DMS53 treated with DMSO at 0.1 percent for 48 hours (cell line): ENCODE measurements at regions not wholly inside any gene's neighbourhood (a gene's known extent, or its start where the extent isn't known, plus 50 kb on each side); places are given as distances from the start of the nearest gene placed in this dataset.
A peak's percentile ranks its signal among the peaks of the same experiment; 100 is the strongest.
"Not testable (repeated sequence)": the region's sequence is repeated elsewhere in the genome, so short reads cannot be mapped to it uniquely, and the experiment has no call there.

Source experiments
- DNase-seq: peaks from one replicate; lab custom pipeline; 2025; ENCODE audit not compliant: unreplicated experiment; lab: John Stamatoyannopoulos, UW

GRCh38 chr6:14547284-14547998 lies 429.9 kb downstream of the CD83 start:
- DNase-seq: no peak

DNA sequence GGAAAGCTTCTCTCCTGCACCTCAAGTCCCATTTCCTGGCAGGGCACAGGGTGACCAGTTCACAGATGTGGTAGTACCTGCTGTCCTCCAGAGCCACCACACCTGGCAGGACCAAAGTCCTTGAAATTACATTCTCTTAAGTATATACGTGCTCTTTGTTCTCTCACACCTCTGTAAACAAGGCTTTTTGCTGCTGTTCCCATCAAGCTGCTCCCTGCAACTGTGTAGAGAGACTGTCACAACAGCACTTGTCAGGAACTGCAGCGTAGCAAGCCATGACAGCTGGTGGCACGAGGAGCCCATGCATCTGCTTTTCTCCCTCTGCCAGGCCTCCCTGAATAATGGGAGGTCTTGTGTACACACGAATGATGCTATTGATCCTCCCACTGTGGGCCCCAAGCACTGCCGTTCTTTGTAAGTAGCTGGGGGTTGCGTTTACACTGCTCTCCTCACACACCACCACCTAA lies 431.8 kb downstream of the CD83 start:
- DNase-seq: peak; percentile 95

GRCh38 chr6:14549871-14550270 lies 432.3 kb downstream of the CD83 start:
- DNase-seq: no peak

GRCh38 chr6:14550410-14550809 lies 432.8 kb downstream of the CD83 start:
- no peak for DNase-seq

DNA sequence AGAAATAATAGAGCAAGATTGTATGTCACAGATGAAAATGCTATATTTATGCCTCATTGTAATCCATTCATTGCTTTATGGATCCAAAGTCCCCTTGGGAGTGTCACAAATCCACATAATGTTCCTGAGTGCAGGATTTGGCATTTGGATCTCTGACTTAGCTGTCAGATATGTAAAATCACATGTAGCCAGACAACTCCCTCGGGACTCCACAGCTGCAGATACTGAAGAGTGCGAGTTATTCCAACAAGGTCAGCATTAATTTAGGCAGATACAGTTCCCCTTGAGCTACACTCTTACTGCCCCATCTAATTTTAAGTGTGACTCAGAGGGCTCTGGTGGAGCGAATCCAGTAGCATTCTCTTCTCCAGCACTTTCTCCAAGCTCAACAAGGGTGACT lies 433.2 kb downstream of the CD83 start:
- DNase-seq: no peak

- not testable (repeated sequence) for DNase-seq
Measured at GRCh38 chr6:14551601-14552000, 434.0 kb downstream of the CD83 start.

DNA sequence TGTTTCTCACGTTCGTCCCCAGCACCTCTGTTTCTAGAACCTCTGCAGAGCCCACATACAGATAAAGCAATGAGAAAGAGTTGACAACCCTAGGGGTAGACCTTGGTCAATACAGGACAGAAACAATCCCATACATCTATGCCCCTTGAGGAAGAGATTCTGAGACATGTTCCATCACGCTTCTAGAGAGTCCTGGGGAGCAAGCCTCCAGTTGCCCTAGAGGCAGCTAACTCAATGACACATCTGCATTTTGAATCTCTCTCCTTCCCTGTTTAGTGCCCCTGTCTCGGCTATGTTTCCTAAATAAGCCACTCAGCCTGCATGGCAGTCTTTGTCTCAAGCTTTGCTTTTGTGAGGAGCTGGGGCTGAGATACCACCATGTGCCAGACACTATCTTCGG lies 435.3 kb downstream of the CD83 start:
- no peak for DNase-seq

- DNase-seq: no peak
Measured at GRCh38 chr6:14553515-14553914, 435.9 kb downstream of the CD83 start.

GRCh38 chr6:14555804-14556203 lies 438.2 kb downstream of the CD83 start:
- DNase-seq: no peak

DNA sequence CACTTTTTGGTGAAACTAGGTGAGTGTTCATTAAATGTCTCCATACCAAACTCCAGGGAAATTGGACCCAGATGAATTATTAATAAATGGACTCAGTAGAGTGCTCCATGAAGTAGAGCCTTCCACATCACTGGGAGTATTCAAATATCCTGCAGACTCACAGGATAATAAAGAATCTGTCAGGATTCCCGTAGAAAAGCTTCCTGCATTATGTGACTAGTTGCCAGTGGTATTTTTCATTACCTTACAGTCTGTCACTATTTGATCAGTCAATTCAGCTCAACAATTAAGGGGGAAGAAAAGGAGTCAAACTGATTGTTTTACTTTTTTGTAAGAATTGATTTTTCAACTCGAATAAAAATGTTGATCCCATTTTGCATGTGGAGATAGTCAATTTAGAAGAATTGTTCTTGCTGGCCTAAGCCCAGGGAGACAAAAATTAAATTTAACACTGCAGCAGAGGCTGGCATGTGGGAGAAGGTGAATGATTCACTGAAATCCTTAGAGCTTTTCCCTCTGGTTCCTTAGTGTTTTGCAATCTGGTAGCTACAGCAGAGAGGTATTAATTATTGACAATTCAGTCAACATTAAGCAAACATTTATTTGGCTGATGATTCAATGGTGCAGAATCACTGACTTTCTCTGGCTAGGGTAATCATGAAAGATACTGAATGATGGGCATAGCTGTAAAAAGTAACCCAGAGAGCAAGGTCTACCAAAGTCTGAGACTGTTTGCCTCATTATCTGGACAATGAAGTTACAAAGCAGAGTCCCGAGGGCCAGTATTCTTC lies 442.4 kb downstream of the CD83 start:
- DNase-seq: no peak

GRCh38 chr6:14561563-14561962 lies 444.0 kb downstream of the CD83 start:
- DNase-seq: not testable (repeated sequence)

- DNase-seq: no peak
Measured at GRCh38 chr6:14567842-14568241, 450.3 kb downstream of the CD83 start.

- no peak for DNase-seq
Measured at GRCh38 chr6:14569394-14569793, 451.8 kb downstream of the CD83 start.

GRCh38 chr6:14569874-14570273 lies 452.3 kb downstream of the CD83 start:
- DNase-seq: not testable (repeated sequence)

- no peak for DNase-seq
Measured at GRCh38 chr6:14571001-14571400, 453.4 kb downstream of the CD83 start.

GRCh38 chr6:14571746-14572145 lies 454.2 kb downstream of the CD83 start:
- no peak for DNase-seq

DNA sequence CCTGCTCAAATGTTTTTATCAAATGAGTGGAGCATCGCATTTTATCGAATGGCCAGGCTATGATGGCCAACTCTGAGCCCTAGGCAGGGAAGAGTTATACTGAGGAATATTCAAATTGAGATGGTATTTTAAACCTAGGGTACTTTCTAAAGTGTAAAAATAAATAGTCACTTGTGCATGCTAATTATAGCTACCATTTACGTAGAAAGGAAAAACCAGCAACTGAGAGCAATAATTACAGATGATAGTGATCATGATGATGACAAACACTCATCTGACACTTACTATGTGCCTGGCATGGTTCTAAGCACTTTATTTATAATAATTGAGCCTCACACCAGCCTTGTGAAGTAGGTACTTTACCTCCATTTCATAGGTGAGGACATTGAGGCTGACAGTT lies 455.7 kb downstream of the CD83 start:
- no peak for DNase-seq

DNA sequence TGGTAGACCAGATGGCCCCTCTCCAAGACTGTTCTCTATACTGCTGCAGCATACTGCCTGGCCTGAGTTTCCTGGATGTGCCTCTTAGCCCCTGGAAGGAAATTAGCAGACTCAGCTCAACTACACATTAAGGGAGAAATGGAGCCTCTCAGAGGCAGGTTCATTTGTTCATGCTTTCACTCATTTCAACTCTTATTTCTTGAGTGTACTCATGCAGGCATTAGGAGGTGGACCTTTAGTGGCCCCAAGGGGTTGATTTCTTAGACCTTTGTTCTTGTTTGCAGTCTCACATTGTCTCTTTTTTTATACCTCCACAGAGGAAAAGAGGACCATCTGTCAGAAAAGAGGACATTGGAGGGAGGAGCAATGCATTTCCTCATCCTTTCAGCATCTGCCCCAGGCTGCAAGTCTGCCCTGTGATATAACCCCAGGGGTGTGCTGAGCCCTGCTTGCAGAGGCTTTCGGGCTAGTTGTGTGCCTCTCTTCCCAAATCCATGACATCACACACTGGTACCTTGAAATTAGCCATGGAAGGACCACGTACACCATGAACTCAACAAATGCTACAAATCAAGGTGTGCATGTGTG lies 456.2 kb downstream of the CD83 start:
- DNase-seq: no peak

DNA sequence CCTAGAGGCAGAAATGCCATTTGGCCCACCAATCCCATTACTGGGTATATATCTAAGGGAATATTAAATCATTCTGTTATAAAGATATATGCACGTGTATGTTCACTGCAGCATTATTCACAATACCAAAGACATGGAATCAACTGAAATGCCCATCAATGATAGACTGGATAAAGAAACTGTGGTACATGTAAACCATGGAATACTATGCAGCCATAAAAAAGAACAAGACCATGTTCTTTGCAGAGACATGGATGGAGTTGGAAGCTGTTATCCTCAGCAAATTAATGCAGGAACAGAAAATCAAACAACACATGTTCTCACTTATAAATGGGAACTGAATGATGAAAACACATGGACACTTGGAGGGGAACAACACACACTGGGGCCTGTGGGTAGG lies 458.4 kb downstream of the CD83 start:
- DNase-seq: no peak

- no peak for DNase-seq
Measured at GRCh38 chr6:14578994-14579393, 461.4 kb downstream of the CD83 start.

GRCh38 chr6:14582749-14583148 lies 465.2 kb downstream of the CD83 start:
- no peak for DNase-seq

- no peak for DNase-seq
Measured at GRCh38 chr6:14583826-14584225, 466.3 kb downstream of the CD83 start.
